ENCODE measurements at regions not wholly inside any gene's neighbourhood (a gene's known extent, or its start where the extent isn't known, plus 50 kb on each side); places are given as distances from the start of the nearest gene placed in this dataset.

- TF ChIP-seq CTCF (IDR thresholded peaks at IDR 0.05; ENCODE audit: low read depth, low read length, poor library complexity, severe bottlenecking) (no peak), EZH2phosphoT487 (IDR thresholded peaks at IDR 0.05; ENCODE audit: borderline replicate concordance, low read length) (no peak)
These were observed 174.6 kb upstream of the IVNS1ABP start for GRCh38 chr1:185491604-185492003.
